ENCODE measurements at regions not wholly inside any gene's neighbourhood (a gene's known extent, or its start where the extent isn't known, plus 50 kb on each side); places are given as distances from the start of the nearest gene placed in this dataset.

- TF ChIP-seq CTCF (IDR thresholded peaks at IDR 0.05; ENCODE audit: control extremely low read depth, extremely low read depth, low read depth, missing control alignments): no peak
- POLR2A ChIA-PET: no interaction called here
- CTCF ChIA-PET: no interaction called here
- no peak for DNase-seq (ENCODE audit: extremely low spot score)
Measured at GRCh38 chr2:82811946-82812345, 1647.1 kb downstream of the SUCLG1 start.

GRCh38 chr2:82803307-82803706, 1655.8 kb downstream of the SUCLG1 start:
- ChIA-PET POLR2A (no interaction called here), CTCF (no interaction called here)
- DNase-seq (ENCODE audit: extremely low spot score): no peak
- no peak for TF ChIP-seq CTCF (IDR thresholded peaks at IDR 0.05; ENCODE audit: control extremely low read depth, extremely low read depth, low read depth, missing control alignments)

DNA sequence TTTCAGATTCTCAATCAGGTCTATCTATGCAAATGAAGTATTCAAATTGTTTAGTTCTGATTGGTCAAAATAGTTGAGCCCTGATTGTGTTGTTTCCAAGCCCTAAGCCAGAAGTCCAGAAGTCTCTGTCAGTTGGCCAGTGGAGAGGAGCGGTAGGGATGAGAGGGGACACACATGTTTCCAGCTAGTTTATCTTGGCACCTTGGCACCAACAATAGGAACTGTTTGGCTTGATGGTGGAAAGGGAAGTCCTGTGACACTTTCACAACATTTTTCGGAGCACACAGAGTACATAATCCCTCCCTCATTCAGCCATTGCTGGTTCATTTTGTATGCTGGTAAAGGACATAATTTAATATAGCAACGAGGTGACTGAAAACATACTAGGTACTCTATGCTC, 1661.6 kb downstream of the SUCLG1 start:
- POLR2A ChIA-PET: no interaction called here
- CTCF ChIA-PET: interaction anchor here (1.1 to 2.1 kb wide), 2 partner anchors 11 to 23 kb away, joined by 3 to 5 read pairs; no protein-coding TSS in a partner anchor
- DNase-seq (ENCODE audit: extremely low spot score): no peak
- TF ChIP-seq CTCF (IDR thresholded peaks at IDR 0.05; ENCODE audit: control extremely low read depth, extremely low read depth, low read depth, missing control alignments): no peak

GRCh38 chr2:82796132-82796531, 1662.9 kb downstream of the SUCLG1 start:
- ChIA-PET CTCF (interaction anchor here (1.0 to 2.1 kb wide), 2 partner anchors 10 to 14 kb away, joined by 3 to 5 read pairs; no protein-coding TSS in a partner anchor), POLR2A (no interaction called here)
- no peak for DNase-seq (ENCODE audit: extremely low spot score)
- no peak for TF ChIP-seq CTCF (IDR thresholded peaks at IDR 0.05; ENCODE audit: control extremely low read depth, extremely low read depth, low read depth, missing control alignments)

DNA sequence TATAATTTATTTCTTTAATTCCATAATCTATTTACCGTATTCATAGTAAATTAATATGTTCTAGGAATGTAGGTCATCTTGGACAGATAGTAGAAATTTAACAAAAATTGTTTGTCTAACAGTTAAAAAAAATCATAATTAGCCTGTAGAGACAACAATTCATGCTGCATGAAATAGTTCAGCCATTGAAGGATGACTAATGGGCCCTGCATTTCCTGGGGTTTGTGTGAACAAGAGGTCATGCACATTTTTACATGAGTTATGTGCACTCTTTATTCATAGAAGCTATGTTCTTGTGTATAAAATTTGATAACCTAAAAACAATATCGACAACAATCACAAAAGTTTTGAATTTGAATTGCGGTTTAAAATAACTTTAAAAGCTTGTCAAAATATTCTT, 1663.6 kb downstream of the SUCLG1 start:
- ChIA-PET POLR2A (no interaction called here), CTCF (interaction anchor here (2.1 kb wide), 1 partner anchor 9 kb away, joined by 5 read pairs; no protein-coding TSS in a partner anchor)
- TF ChIP-seq CTCF (IDR thresholded peaks at IDR 0.05; ENCODE audit: control extremely low read depth, extremely low read depth, low read depth, missing control alignments): no peak
- DNase-seq (ENCODE audit: extremely low spot score): no peak

GRCh38 chr2:82793711-82794435, 1665.2 kb downstream of the SUCLG1 start:
- TF ChIP-seq CTCF (IDR thresholded peaks at IDR 0.05; ENCODE audit: control extremely low read depth, extremely low read depth, low read depth, missing control alignments): no peak
- ChIA-PET POLR2A (no interaction called here), CTCF (no interaction called here)
- no peak for DNase-seq (ENCODE audit: extremely low spot score)
